WTC11 (cell line): ENCODE measurements at regions not wholly inside any gene's neighbourhood (a gene's known extent, or its start where the extent isn't known, plus 50 kb on each side); places are given as distances from the start of the nearest gene placed in this dataset.

Source experiments
- CTCF ChIP-seq: fragments of 200-600 bp; IDR thresholded peaks from 2 replicates; pipeline ENCODE4 v1.8.0; 2022; ENCODE audit warnings: antibody characterized with exemption
- E2F1 ChIP-seq: sonication (generic); formaldehyde crosslinking; IDR thresholded peaks from 2 replicates; pipeline ENCODE4 v1.8.0; 2022; ENCODE audit warnings: mild to moderate bottlenecking, missing genetic modification reagents
- MAX ChIP-seq: sonication (generic); formaldehyde crosslinking; IDR thresholded peaks from 2 replicates; pipeline ENCODE4 v1.8.0; 2022; ENCODE audit warnings: mild to moderate bottlenecking, missing genetic modification reagents
- TEAD4 ChIP-seq: sonication (generic); formaldehyde crosslinking; IDR thresholded peaks from 2 replicates; pipeline ENCODE4 v1.8.0; 2022; ENCODE audit warnings: mild to moderate bottlenecking, missing genetic modification reagents
- USF2 ChIP-seq: sonication (generic); formaldehyde crosslinking; IDR thresholded peaks from 2 replicates; pipeline ENCODE4 v1.8.1; 2023; ENCODE audit warnings: mild to moderate bottlenecking, missing genetic modification reagents, moderate library complexity
- ZBTB21 ChIP-seq: sonication (generic); formaldehyde crosslinking; IDR thresholded peaks from 2 replicates; pipeline ENCODE4 v1.8.1; 2023; ENCODE audit warnings: mild to moderate bottlenecking, missing genetic modification reagents, borderline replicate concordance
- ZNF121 ChIP-seq: sonication (generic); formaldehyde crosslinking; IDR thresholded peaks from 2 replicates; pipeline ENCODE4 v1.8.0; 2023; ENCODE audit warnings: missing genetic modification reagents

GRCh38 chr4:148684638-148685037 is 242.4 kb upstream of the NR3C2 start:
- TF ChIP-seq CTCF = no peak
- no peak for TF ChIP-seq ZNF121
- no peak for TF ChIP-seq TEAD4
- TF ChIP-seq E2F1 = no peak
- TF ChIP-seq ZBTB21 (CRISPR knock-in tag) = no peak
- no peak for TF ChIP-seq MAX (CRISPR knock-in tag)
- no peak for TF ChIP-seq USF2 (CRISPR knock-in tag)
